ENCODE measurements at regions not wholly inside any gene's neighbourhood (a gene's known extent, or its start where the extent isn't known, plus 50 kb on each side); places are given as distances from the start of the nearest gene placed in this dataset.

DNA sequence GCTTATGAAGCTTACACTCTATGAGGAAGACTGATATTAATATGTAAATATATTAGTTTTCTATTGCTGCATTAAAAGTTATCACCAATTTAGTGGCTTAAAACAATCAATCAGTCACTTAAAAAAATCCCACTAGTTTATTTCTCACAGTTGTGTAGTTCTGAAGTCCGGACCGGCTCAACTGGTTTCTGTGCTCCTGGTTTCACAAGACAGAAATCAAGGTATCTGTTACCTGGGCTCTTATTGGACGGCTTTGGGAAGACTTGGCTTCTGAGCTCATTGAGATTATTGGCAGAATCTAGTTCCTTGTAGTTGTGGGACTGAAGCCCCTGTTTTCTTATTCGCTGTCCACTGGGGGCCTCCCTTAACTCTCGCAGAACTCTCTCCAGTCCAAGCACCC, 343.0 kb downstream of the RAB38 start (continued):
- TF ChIP-seq, protein P1, sequence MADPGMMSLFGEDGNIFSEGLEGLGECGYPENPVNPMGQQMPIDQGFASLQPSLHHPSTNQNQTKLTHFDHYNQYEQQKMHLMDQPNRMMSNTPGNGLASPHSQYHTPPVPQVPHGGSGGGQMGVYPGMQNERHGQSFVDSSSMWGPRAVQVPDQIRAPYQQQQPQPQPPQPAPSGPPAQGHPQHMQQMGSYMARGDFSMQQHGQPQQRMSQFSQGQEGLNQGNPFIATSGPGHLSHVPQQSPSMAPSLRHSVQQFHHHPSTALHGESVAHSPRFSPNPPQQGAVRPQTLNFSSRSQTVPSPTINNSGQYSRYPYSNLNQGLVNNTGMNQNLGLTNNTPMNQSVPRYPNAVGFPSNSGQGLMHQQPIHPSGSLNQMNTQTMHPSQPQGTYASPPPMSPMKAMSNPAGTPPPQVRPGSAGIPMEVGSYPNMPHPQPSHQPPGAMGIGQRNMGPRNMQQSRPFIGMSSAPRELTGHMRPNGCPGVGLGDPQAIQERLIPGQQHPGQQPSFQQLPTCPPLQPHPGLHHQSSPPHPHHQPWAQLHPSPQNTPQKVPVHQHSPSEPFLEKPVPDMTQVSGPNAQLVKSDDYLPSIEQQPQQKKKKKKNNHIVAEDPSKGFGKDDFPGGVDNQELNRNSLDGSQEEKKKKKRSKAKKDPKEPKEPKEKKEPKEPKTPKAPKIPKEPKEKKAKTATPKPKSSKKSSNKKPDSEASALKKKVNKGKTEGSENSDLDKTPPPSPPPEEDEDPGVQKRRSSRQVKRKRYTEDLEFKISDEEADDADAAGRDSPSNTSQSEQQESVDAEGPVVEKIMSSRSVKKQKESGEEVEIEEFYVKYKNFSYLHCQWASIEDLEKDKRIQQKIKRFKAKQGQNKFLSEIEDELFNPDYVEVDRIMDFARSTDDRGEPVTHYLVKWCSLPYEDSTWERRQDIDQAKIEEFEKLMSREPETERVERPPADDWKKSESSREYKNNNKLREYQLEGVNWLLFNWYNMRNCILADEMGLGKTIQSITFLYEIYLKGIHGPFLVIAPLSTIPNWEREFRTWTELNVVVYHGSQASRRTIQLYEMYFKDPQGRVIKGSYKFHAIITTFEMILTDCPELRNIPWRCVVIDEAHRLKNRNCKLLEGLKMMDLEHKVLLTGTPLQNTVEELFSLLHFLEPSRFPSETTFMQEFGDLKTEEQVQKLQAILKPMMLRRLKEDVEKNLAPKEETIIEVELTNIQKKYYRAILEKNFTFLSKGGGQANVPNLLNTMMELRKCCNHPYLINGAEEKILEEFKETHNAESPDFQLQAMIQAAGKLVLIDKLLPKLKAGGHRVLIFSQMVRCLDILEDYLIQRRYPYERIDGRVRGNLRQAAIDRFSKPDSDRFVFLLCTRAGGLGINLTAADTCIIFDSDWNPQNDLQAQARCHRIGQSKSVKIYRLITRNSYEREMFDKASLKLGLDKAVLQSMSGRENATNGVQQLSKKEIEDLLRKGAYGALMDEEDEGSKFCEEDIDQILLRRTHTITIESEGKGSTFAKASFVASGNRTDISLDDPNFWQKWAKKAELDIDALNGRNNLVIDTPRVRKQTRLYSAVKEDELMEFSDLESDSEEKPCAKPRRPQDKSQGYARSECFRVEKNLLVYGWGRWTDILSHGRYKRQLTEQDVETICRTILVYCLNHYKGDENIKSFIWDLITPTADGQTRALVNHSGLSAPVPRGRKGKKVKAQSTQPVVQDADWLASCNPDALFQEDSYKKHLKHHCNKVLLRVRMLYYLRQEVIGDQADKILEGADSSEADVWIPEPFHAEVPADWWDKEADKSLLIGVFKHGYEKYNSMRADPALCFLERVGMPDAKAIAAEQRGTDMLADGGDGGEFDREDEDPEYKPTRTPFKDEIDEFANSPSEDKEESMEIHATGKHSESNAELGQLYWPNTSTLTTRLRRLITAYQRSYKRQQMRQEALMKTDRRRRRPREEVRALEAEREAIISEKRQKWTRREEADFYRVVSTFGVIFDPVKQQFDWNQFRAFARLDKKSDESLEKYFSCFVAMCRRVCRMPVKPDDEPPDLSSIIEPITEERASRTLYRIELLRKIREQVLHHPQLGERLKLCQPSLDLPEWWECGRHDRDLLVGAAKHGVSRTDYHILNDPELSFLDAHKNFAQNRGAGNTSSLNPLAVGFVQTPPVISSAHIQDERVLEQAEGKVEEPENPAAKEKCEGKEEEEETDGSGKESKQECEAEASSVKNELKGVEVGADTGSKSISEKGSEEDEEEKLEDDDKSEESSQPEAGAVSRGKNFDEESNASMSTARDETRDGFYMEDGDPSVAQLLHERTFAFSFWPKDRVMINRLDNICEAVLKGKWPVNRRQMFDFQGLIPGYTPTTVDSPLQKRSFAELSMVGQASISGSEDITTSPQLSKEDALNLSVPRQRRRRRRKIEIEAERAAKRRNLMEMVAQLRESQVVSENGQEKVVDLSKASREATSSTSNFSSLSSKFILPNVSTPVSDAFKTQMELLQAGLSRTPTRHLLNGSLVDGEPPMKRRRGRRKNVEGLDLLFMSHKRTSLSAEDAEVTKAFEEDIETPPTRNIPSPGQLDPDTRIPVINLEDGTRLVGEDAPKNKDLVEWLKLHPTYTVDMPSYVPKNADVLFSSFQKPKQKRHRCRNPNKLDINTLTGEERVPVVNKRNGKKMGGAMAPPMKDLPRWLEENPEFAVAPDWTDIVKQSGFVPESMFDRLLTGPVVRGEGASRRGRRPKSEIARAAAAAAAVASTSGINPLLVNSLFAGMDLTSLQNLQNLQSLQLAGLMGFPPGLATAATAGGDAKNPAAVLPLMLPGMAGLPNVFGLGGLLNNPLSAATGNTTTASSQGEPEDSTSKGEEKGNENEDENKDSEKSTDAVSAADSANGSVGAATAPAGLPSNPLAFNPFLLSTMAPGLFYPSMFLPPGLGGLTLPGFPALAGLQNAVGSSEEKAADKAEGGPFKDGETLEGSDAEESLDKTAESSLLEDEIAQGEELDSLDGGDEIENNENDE (IDR thresholded peaks at IDR 0.05; ENCODE audit: insufficient replicate concordance, low read length) = no peak
- TF ChIP-seq CHD2 (IDR thresholded peaks at IDR 0.05; ENCODE audit: low read length) (no peak), E2F6 (IDR thresholded peaks at IDR 0.05) (no peak), CEBPB (IDR thresholded peaks at IDR 0.05; ENCODE audit: low read depth, low read length) (no peak), TCF12 (IDR thresholded peaks at IDR 0.05; ENCODE audit: low read depth, low read length) (no peak), HDAC6 (IDR thresholded peaks at IDR 0.05; ENCODE audit: low read depth, low read length) (no peak), SP2 (IDR thresholded peaks at IDR 0.05; ENCODE audit: low read length) (no peak), CTBP2 (IDR thresholded peaks at IDR 0.05; ENCODE audit: borderline replicate concordance, insufficient read depth, insufficient read length, low read length) (no peak), RAD21 (IDR thresholded peaks at IDR 0.05 in 1 of 2, conservative IDR thresholded peaks at IDR 0.05 in 1 of 2; ENCODE audit: low read depth in 2 of 2, low read length in 2 of 2) (no peak), ZNF274 (IDR thresholded peaks at IDR 0.05; ENCODE audit: borderline replicate concordance, extremely low read depth, low read length) (no peak), SIRT6 (IDR thresholded peaks at IDR 0.05; ENCODE audit: low read length) (no peak)
